Left lung (tissue), 4 donors: ENCODE measurements at regions not wholly inside any gene's neighbourhood (a gene's known extent, or its start where the extent isn't known, plus 50 kb on each side); places are given as distances from the start of the nearest gene placed in this dataset.
A peak's percentile ranks its signal among the peaks of the same experiment; 100 is the strongest.

Experiments used
- ATAC-seq: fragments of 200-7000 bp; cut with Tn5 transposase; one replicate; pipeline ENCODE4 v1.9.1; 2020; ENCODE audit warnings: moderate library complexity
- DNase-seq, 4 donors: peaks; one replicate each; pipeline ENCODE4 v3.0.0-alpha.2; 2013 to 2020
- H3K27ac ChIP-seq, 2 donors: fragments of 200-600 bp; sonication (generic) in 1 of 2; one replicate each; pipeline versions ENCODE4 v1.5.0 to v1.8.0; 2020 to 2021
- H3K27me3 ChIP-seq, 2 donors: fragments of 200-600 bp; sonication (generic) in 1 of 2; one replicate each; pipeline versions ENCODE4 v1.5.0 to v1.8.0; 2020 to 2021
- H3K36me3 ChIP-seq, 2 donors: fragments of 200-600 bp; sonication (generic) in 1 of 2; one replicate each; pipeline versions ENCODE4 v1.5.0 to v1.8.0; 2020 to 2021
- H3K4me1 ChIP-seq, 2 donors: fragments of 200-600 bp; one replicate each; pipeline ENCODE4 v1.8.0; 2021
- H3K4me3 ChIP-seq, 2 donors: fragments of 200-600 bp; sonication (generic) in 1 of 2; one replicate each; pipeline versions ENCODE4 v1.5.0 to v1.8.0; 2020 to 2021; ENCODE audit warnings: mild to moderate bottlenecking in 1 of 2
- H3K9me3 ChIP-seq, 2 donors: fragments of 200-600 bp; sonication (generic) in 1 of 2; one replicate each; pipeline versions ENCODE4 v1.5.0 to v1.8.0; 2020 to 2021
- CTCF ChIP-seq, 2 donors: fragments of 200-600 bp; sonication (generic) in 1 of 2; IDR thresholded peaks; one replicate each; pipeline versions ENCODE4 v1.5.0 to v1.8.0; 2021; ENCODE audit warnings: antibody characterized with exemption in 2 of 2
- intact Hi-C, 2 donors: fragments of 100-400 bp; cut with DNase I; formaldehyde crosslinking; loops; one replicate each; pipeline versions ENCODE4 v1.11.2 to v1.14.2; 2022
- donor health status: DM: no; HTN: yes; CAD: no.
- donor health status: DM: no; HTN: no; CAD: no.

GRCh38 chr3:76044601-76045600 is 259.6 kb upstream of the ZNF717 start:
- peak; percentile 63 for ATAC-seq
- peak; percentile 36 to 46 for TF ChIP-seq CTCF (IDR thresholded peaks at IDR 0.05)
- H3K27ac ChIP-seq: no peak overlapping the region
- intact Hi-C loops: no loop called here
- peak in 3 of 4 donors; percentile 23 to 48 (median 30) for DNase-seq
- no peaks in the 10 kb centered on the region for H3K4me1 ChIP-seq
- H3K9me3 ChIP-seq: no peaks in the 10 kb centered on the region
- H3K27me3 ChIP-seq: no peaks in the 10 kb centered on the region
- H3K4me3 ChIP-seq: no peak overlapping the region
- H3K36me3 ChIP-seq: no peaks in the 10 kb centered on the region

- H3K27ac ChIP-seq: no peak overlapping the region
- no peak overlapping the region for H3K4me3 ChIP-seq
- no peak for ATAC-seq
These were observed 262.0 kb upstream of the ZNF717 start for GRCh38 chr3:76047368-76047767.

GRCh38 chr3:76049776-76050175 is 264.4 kb upstream of the ZNF717 start:
- no peaks in the 10 kb centered on the region for H3K36me3 ChIP-seq
- intact Hi-C loops: no loop called here

More at GRCh38 chr3:76047368-76047767, 262.0 kb upstream of the ZNF717 start:
- DNase-seq: no peak
- intact Hi-C loops: no loop called here
- Histone ChIP-seq H3K9me3 (no peaks in the 10 kb centered on the region), H3K36me3 (no peaks in the 10 kb centered on the region), H3K27me3 (no peaks in the 10 kb centered on the region), H3K4me1 (no peaks in the 10 kb centered on the region)
- TF ChIP-seq CTCF (IDR thresholded peaks at IDR 0.05): no peak

DNA sequence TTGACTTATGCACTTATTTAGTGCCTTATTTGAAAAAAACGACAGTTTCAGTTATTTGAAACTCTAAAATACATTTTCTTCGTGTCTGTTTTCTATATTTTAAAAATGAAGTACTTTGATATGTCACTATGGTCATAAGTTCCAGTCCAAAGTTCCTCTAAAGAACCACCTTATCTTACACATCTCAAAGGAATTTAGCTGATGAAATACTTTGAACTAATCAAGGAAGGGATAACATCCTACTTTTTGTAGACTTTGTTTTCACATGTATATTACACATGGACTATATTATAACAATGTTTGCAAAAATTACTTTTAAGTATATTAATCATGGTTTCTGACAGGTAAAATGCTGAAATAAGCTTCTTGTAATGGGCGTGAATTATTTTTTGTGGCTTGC is 265.8 kb upstream of the ZNF717 start:
- ATAC-seq: no peak
- Histone ChIP-seq H3K4me3 (no peak overlapping the region), H3K4me1 (no peaks in the 10 kb centered on the region), H3K36me3 (no peaks in the 10 kb centered on the region), H3K27ac (no peak overlapping the region), H3K27me3 (no peaks in the 10 kb centered on the region), H3K9me3 (no peaks in the 10 kb centered on the region)
- TF ChIP-seq CTCF (IDR thresholded peaks at IDR 0.05): no peak
- intact Hi-C loops: no loop called here
- no peak for DNase-seq

More at GRCh38 chr3:76049776-76050175, 264.4 kb upstream of the ZNF717 start:
- Histone ChIP-seq H3K27me3 (no peaks in the 10 kb centered on the region), H3K4me3 (no peak overlapping the region), H3K27ac (no peak overlapping the region), H3K4me1 (no peaks in the 10 kb centered on the region), H3K9me3 (no peaks in the 10 kb centered on the region)
- DNase-seq (no peak), ATAC-seq (no peak)
- no peak for TF ChIP-seq CTCF (IDR thresholded peaks at IDR 0.05)

- no peak for DNase-seq
- intact Hi-C loops: no loop called here
- no peaks in the 10 kb centered on the region for H3K4me1 ChIP-seq
- TF ChIP-seq CTCF (IDR thresholded peaks at IDR 0.05): no peak
- no peak overlapping the region for H3K4me3 ChIP-seq
- H3K36me3 ChIP-seq: no peaks in the 10 kb centered on the region
- H3K9me3 ChIP-seq: no peaks in the 10 kb centered on the region
- H3K27me3 ChIP-seq: no peaks in the 10 kb centered on the region
- no peak overlapping the region for H3K27ac ChIP-seq
- no peak for ATAC-seq
These were observed 269.1 kb upstream of the ZNF717 start for GRCh38 chr3:76054404-76054803.
